ENCODE measurements at regions not wholly inside any gene's neighbourhood (a gene's known extent, or its start where the extent isn't known, plus 50 kb on each side); places are given as distances from the start of the nearest gene placed in this dataset.

GRCh38 chrX:9148615-9149399 lies 114.9 kb upstream of the FAM9B start:
- DNase-seq = no peak

GRCh38 chrX:9149501-9150245 lies 115.7 kb upstream of the FAM9B start:
- DNase-seq = no peak

GRCh38 chrX:9151772-9152307 lies 117.9 kb upstream of the FAM9B start:
- no peak for DNase-seq

GRCh38 chrX:9153300-9153699 lies 119.4 kb upstream of the FAM9B start:
- no peak for DNase-seq

- no peak for DNase-seq
Observed at GRCh38 chrX:9158611-9159010, 124.7 kb upstream of the FAM9B start.

- no peak for DNase-seq
Observed at GRCh38 chrX:9160698-9161329, 126.9 kb upstream of the FAM9B start.

GRCh38 chrX:9162698-9163097 lies 128.8 kb upstream of the FAM9B start:
- DNase-seq = no peak

GRCh38 chrX:9163214-9163709 lies 129.3 kb upstream of the FAM9B start:
- DNase-seq = no peak

GRCh38 chrX:9164086-9164485 lies 130.2 kb upstream of the FAM9B start:
- no peak for DNase-seq

GRCh38 chrX:9164533-9165426 lies 130.9 kb upstream of the FAM9B start:
- DNase-seq = no peak

- DNase-seq = no peak
Observed at GRCh38 chrX:9166584-9166944, 132.6 kb upstream of the FAM9B start.

- DNase-seq = no peak
Observed at GRCh38 chrX:9171841-9172463, 138.0 kb upstream of the FAM9B start.

GRCh38 chrX:9172464-9172850 lies 138.5 kb upstream of the FAM9B start:
- no peak for DNase-seq

GRCh38 chrX:9180623-9181022 lies 146.7 kb upstream of the FAM9B start:
- DNase-seq = no peak

GRCh38 chrX:9182041-9182440 lies 148.1 kb upstream of the FAM9B start:
- DNase-seq = no peak

- DNase-seq = no peak
Observed at GRCh38 chrX:9183481-9183880, 149.6 kb upstream of the FAM9B start.

- no peak for DNase-seq
Observed at GRCh38 chrX:9184211-9184610, 150.3 kb upstream of the FAM9B start.

- DNase-seq = no peak
Observed at GRCh38 chrX:9188117-9188516, 154.2 kb upstream of the FAM9B start.

GRCh38 chrX:9189286-9189685 lies 155.4 kb upstream of the FAM9B start:
- no peak for DNase-seq

- no peak for DNase-seq
Observed at GRCh38 chrX:9191392-9191791, 157.5 kb upstream of the FAM9B start.

GRCh38 chrX:9195199-9195880 lies 161.4 kb upstream of the FAM9B start:
- DNase-seq = no peak
